Omental fat pad (tissue), 3 donors: ENCODE measurements at regions not wholly inside any gene's neighbourhood (a gene's known extent, or its start where the extent isn't known, plus 50 kb on each side); places are given as distances from the start of the nearest gene placed in this dataset.

ENCODE experiments used
- ATAC-seq: fragments of 150-250 bp; one replicate; pipeline ENCODE4 v1.9.1; 2016; ENCODE audit warnings: mild to moderate bottlenecking, moderate library complexity; ENCODE audit not compliant: low FRiP score
- DNase-seq: peaks from one replicate; pipeline ENCODE4 v3.0.0-alpha.2; 2019; ENCODE audit warnings: low spot score
- CTCF ChIP-seq, 3 donors: fragments of 450-650 bp; IDR thresholded peaks; one replicate each; pipeline ENCODE4 v1.5.1; 2016 to 2017; ENCODE audit warnings: antibody characterized with exemption in 3 of 3, mild to moderate bottlenecking in 3 of 3, moderate library complexity in 2 of 3

- no peak for DNase-seq
Measured at GRCh38 chr3:145727476-145727875, 433.5 kb downstream of the PLOD2 start.

GRCh38 chr3:145735631-145736030 is 425.4 kb downstream of the PLOD2 start:
- no peak for TF ChIP-seq CTCF (IDR thresholded peaks at IDR 0.05)
- no peak for DNase-seq
- no peak for ATAC-seq

More at GRCh38 chr3:145727476-145727875, 433.5 kb downstream of the PLOD2 start:
- no peak for ATAC-seq
- TF ChIP-seq CTCF (IDR thresholded peaks at IDR 0.05): no peak

GRCh38 chr3:145737952-145738351 is 423.0 kb downstream of the PLOD2 start:
- DNase-seq (no peak), ATAC-seq (no peak)
- TF ChIP-seq CTCF (IDR thresholded peaks at IDR 0.05): no peak

- no peak for ATAC-seq
- no peak for DNase-seq
- TF ChIP-seq CTCF (IDR thresholded peaks at IDR 0.05): no peak
Measured at GRCh38 chr3:145739926-145740325, 421.1 kb downstream of the PLOD2 start.

GRCh38 chr3:145750657-145751056 is 410.3 kb downstream of the PLOD2 start:
- no peak for TF ChIP-seq CTCF (IDR thresholded peaks at IDR 0.05)
- ATAC-seq: no peak
- DNase-seq: no peak

- no peak for ATAC-seq
- no peak for TF ChIP-seq CTCF (IDR thresholded peaks at IDR 0.05)
- no peak for DNase-seq
Measured at GRCh38 chr3:145752576-145752975, 408.4 kb downstream of the PLOD2 start.

- no peak for TF ChIP-seq CTCF (IDR thresholded peaks at IDR 0.05)
- ATAC-seq (no peak), DNase-seq (no peak)
Measured at GRCh38 chr3:145754605-145755289, 406.2 kb downstream of the PLOD2 start.
